IMR-90 (cell line): ENCODE measurements at regions not wholly inside any gene's neighbourhood (a gene's known extent, or its start where the extent isn't known, plus 50 kb on each side); places are given as distances from the start of the nearest gene placed in this dataset.

ENCODE experiments used
- ATAC-seq: fragments of 200-7000 bp; cut with Tn5 transposase; 2 replicates; pipeline ENCODE4 v1.9.1; 2020; ENCODE audit warnings: low read depth, mild to moderate bottlenecking, moderate library complexity
- BruUV-seq: library from RNA; stranded (reverse); fragments of 400-500 nt; replicated peaks from 2 replicates; lab custom pipeline; 2021; lab: Mats Ljungman, UMichigan
- CTCF ChIA-PET: fragments of 300-600 bp; formaldehyde crosslinking; extraction: SDS; loops from one replicate; lab custom pipeline; 2021; ENCODE audit warnings: antibody characterized with exemption; lab: Yijun Ruan, JAX
- POLR2A ChIA-PET: fragments of 300-600 bp; sonication (Branson Sonifier 250); formaldehyde crosslinking; loops from one replicate; lab custom pipeline; 2022; ENCODE audit warnings: antibody characterized with exemption; ENCODE audit not compliant: unreplicated experiment; lab: Charles Lee
- DNase-seq: peaks from one replicate; pipeline ENCODE4 v3.0.0; 2013
- H2AFZ ChIP-seq: replicated peaks from 2 replicates; pipeline ENCODE3; 2013; ENCODE audit warnings: low read length, mild to moderate bottlenecking; ENCODE audit not compliant: poor library complexity
- H2AK5ac ChIP-seq: 2 replicates; pipeline ENCODE4 v1.6.1; 2013; ENCODE audit warnings: low read depth, low read length, inconsistent platforms
- H2AK9ac ChIP-seq: replicated peaks from 2 replicates; pipeline ENCODE3; 2013; ENCODE audit warnings: mild to moderate bottlenecking, low read depth, low read length, moderate library complexity; ENCODE audit not compliant: poor library complexity
- H2BK120ac ChIP-seq: 2 replicates; pipeline ENCODE4 v1.6.1; 2013; ENCODE audit warnings: low read depth, low read length, inconsistent platforms
- H2BK15ac ChIP-seq: 3 replicates; pipeline ENCODE4 v1.6.1; 2013; ENCODE audit warnings: low read depth, low read length, inconsistent platforms
- H2BK20ac ChIP-seq: 2 replicates; pipeline ENCODE4 v1.6.1; 2013; ENCODE audit warnings: low read depth, mild to moderate bottlenecking, inconsistent platforms, low read length, moderate library complexity
- H2BK5ac ChIP-seq: 2 replicates; pipeline ENCODE4 v1.6.1; 2013; ENCODE audit warnings: mild to moderate bottlenecking, low read depth, low read length, inconsistent platforms; ENCODE audit not compliant: poor library complexity, severe bottlenecking
- H3K14ac ChIP-seq: replicated peaks from 2 replicates; pipeline ENCODE4 v1.6.1; 2013; ENCODE audit warnings: low read depth, low read length, inconsistent platforms
- H3K18ac ChIP-seq: 2 replicates; pipeline ENCODE4 v1.6.1; 2013; ENCODE audit warnings: low read depth, low read length, control low read depth
- H3K23ac ChIP-seq: 2 replicates; pipeline ENCODE4 v1.6.1; 2013; ENCODE audit warnings: low read depth, low read length, inconsistent platforms
- H3K27ac ChIP-seq: 2 replicates; pipeline ENCODE4 v1.5.1; 2013; ENCODE audit warnings: mild to moderate bottlenecking, control low read depth, low read length; ENCODE audit not compliant: insufficient read depth
- H3K27me3 ChIP-seq: 2 replicates; pipeline ENCODE4 v1.6.1; 2013; ENCODE audit warnings: low read length; ENCODE audit not compliant: control insufficient read depth, insufficient read depth
- H3K36me3 ChIP-seq: 2 replicates; pipeline ENCODE4 v1.6.1; 2013; ENCODE audit warnings: low read length, mixed read lengths; ENCODE audit not compliant: control insufficient read depth, insufficient read depth
- H3K4ac ChIP-seq: 2 replicates; pipeline ENCODE4 v1.6.1; 2013; ENCODE audit warnings: low read depth, low read length, inconsistent platforms
- H3K4me1 ChIP-seq: 2 replicates; pipeline ENCODE4 v1.6.1; 2013; ENCODE audit warnings: low read length, mixed read lengths; ENCODE audit not compliant: control insufficient read depth, insufficient read depth
- H3K4me2 ChIP-seq: 2 replicates; pipeline ENCODE4 v1.6.1; 2013; ENCODE audit warnings: low read depth, mild to moderate bottlenecking, control low read depth, low read length, moderate library complexity
- H3K4me3 ChIP-seq: 2 replicates; pipeline ENCODE4 v1.5.1; 2013; ENCODE audit warnings: low read depth, mild to moderate bottlenecking, control low read depth, low read length, moderate library complexity; ENCODE audit not compliant: insufficient read depth
- H3K56ac ChIP-seq: 2 replicates; pipeline ENCODE4 v1.6.1; 2013; ENCODE audit warnings: low read length, inconsistent platforms; ENCODE audit not compliant: insufficient read depth; ENCODE audit errors: extremely low read depth
- H3K79me1 ChIP-seq, 2 experiments: 2 replicates each; pipeline ENCODE4 v1.6.1; 2013; ENCODE audit warnings: low read length in 2 of 2, inconsistent platforms in 1 of 2, low read depth in 1 of 2
- H3K9ac ChIP-seq: 2 replicates; pipeline ENCODE4 v1.6.1; 2013; ENCODE audit warnings: low read depth, low read length, control low read depth
- H3K9me1 ChIP-seq: 2 replicates; pipeline ENCODE4 v1.6.1; 2013; ENCODE audit warnings: low read length, inconsistent platforms; ENCODE audit not compliant: insufficient read depth
- H3K9me3 ChIP-seq: 2 replicates; pipeline ENCODE4 v1.6.1; 2013; ENCODE audit warnings: low read length; ENCODE audit not compliant: control insufficient read depth, insufficient read depth
- H4K20me1 ChIP-seq: 2 replicates; pipeline ENCODE4 v1.6.1; 2013; ENCODE audit warnings: low read length, inconsistent platforms; ENCODE audit not compliant: insufficient read depth
- H4K5ac ChIP-seq: 2 replicates; pipeline ENCODE4 v1.6.1; 2013; ENCODE audit warnings: mild to moderate bottlenecking, low read depth, low read length, control low read depth
- H4K8ac ChIP-seq, 2 experiments: 2 replicates each; pipeline ENCODE4 v1.6.1; 2013; ENCODE audit warnings: low read depth in 2 of 2, low read length in 2 of 2, control low read depth in 1 of 2, inconsistent platforms in 1 of 2
- H4K91ac ChIP-seq: 2 replicates; pipeline ENCODE4 v1.6.1; 2013; ENCODE audit warnings: low read depth, low read length, inconsistent platforms; ENCODE audit not compliant: insufficient read depth
- CEBPB ChIP-seq: IDR thresholded peaks from 2 replicates; pipeline ENCODE4 v1.6.1; 2012; ENCODE audit warnings: low read depth, low read length, improper control_type of control experiment
- CHD1 ChIP-seq: IDR thresholded peaks from 2 replicates; pipeline ENCODE4 v1.6.1; 2012; ENCODE audit warnings: low read depth, low read length, improper control_type of control experiment
- FOS ChIP-seq: fragments of 150-350 bp; IDR thresholded peaks from 2 replicates; pipeline ENCODE4 v1.6.1; 2016; ENCODE audit warnings: low read depth, low read length
- MAFK ChIP-seq: IDR thresholded peaks from 2 replicates; pipeline ENCODE4 v1.6.1; 2012; ENCODE audit warnings: low read depth, low read length, improper control_type of control experiment
- MAZ ChIP-seq: IDR thresholded peaks from 2 replicates; pipeline ENCODE4 v1.6.1; 2012; ENCODE audit warnings: low read depth, mild to moderate bottlenecking, low read length, improper control_type of control experiment, moderate library complexity, borderline replicate concordance
- MXI1 ChIP-seq: IDR thresholded peaks from 2 replicates; pipeline ENCODE4 v1.6.1; 2012; ENCODE audit warnings: low read depth, mild to moderate bottlenecking, low read length, moderate library complexity, borderline replicate concordance
- NFE2L2 ChIP-seq: fragments of 150-350 bp; IDR thresholded peaks from 2 replicates; pipeline ENCODE4 v1.6.1; 2016; ENCODE audit warnings: low read depth, mild to moderate bottlenecking, low read length
- POLR2A ChIP-seq: IDR thresholded peaks from 2 replicates; pipeline ENCODE4 v1.6.1; 2012; ENCODE audit warnings: mild to moderate bottlenecking, low read depth, low read length
- RAD21 ChIP-seq: IDR thresholded peaks from 2 replicates; pipeline ENCODE4 v1.6.1; 2012; ENCODE audit warnings: low read length, improper control_type of control experiment
- RCOR1 ChIP-seq: IDR thresholded peaks from 2 replicates; pipeline ENCODE4 v1.6.1; 2012; ENCODE audit warnings: mild to moderate bottlenecking, low read length, improper control_type of control experiment; ENCODE audit not compliant: insufficient replicate concordance
- RFX5 ChIP-seq: IDR thresholded peaks from 2 replicates; pipeline ENCODE4 v1.8.0; 2012; ENCODE audit warnings: low read depth, mild to moderate bottlenecking, low read length, moderate library complexity
- SMC3 ChIP-seq: fragments of 150-350 bp; IDR thresholded peaks from 2 replicates; pipeline ENCODE4 v1.6.1; 2016; ENCODE audit warnings: low read depth, mild to moderate bottlenecking, antibody characterized with exemption, low read length, moderate library complexity
- WGBS, 2 experiments: methylation state at CpG; one replicate each; pipeline versions ENCODE4 v1.1.5 to v1.1.7; 2013; ENCODE audit warnings: missing lambda C conversion rate in 2 of 2; ENCODE audit not compliant: insufficient read length in 1 of 2; ENCODE audit errors: extremely low coverage in 2 of 2; 5-methylcytosine and 5-hydroxymethylcytosine counted together
- dilution Hi-C: fragments of 300-500 bp; cut with HindIII; formaldehyde crosslinking; loops from one replicate; pipeline ENCODE4 v1.14.3; 2018; ENCODE audit warnings: low sequenced_read_pairs; ENCODE audit not compliant: unreplicated experiment
- in situ Hi-C: fragments of 300-500 bp; cut with MboI; formaldehyde crosslinking; loops from 3 replicates; pipeline ENCODE4 v1.14.3; 2019; ENCODE audit warnings: low sequenced_read_pairs, inconsistent platforms, mixed read lengths
- intact Hi-C: fragments of 100-400 bp; cut with micrococcal nuclease; formaldehyde crosslinking; loops from 2 replicates; pipeline ENCODE4 v1.10.0; 2022
- TF ChIP-seq, protein P1 (sequence below): fragments of 150-350 bp; IDR thresholded peaks from 2 replicates; pipeline ENCODE4 v1.6.1; 2017; ENCODE audit warnings: mild to moderate bottlenecking, antibody characterized with exemption, low read length, low read depth
- TF ChIP-seq, protein P2 (sequence below): fragments of 150-350 bp; IDR thresholded peaks from 2 replicates; pipeline ENCODE4 v1.6.1; 2016; ENCODE audit warnings: low read depth, mild to moderate bottlenecking, low read length, moderate library complexity, borderline replicate concordance
- TF ChIP-seq, protein P3 (sequence below): conservative IDR thresholded peaks from 2 replicates; pipeline ENCODE4 v1.5.1; 2012; ENCODE audit warnings: mild to moderate bottlenecking, low read depth, low read length, improper control_type of control experiment

DNA sequence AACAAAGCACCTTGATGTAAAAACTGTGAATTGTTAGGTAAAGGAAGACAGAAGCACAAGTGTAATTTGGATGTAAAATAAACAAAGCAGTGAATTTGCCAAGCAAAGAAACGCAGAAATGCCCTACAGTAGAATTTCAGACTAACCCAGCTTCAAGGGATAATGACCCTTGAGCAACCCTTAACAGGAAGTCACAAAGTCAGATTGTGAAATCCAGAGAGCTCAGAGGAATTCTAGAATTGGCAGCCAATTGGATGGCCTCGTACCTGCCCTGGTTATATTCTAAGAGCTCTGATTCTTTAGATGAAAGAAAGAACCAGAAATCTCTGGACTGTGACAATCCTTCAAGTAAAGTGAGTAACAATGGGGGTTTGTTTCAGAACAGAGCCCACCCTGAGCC is 152.7 kb upstream of the CHRM3 start:
- CTCF ChIA-PET = interaction anchor here (0.6 kb wide), 1 partner anchor 116 kb away, joined by 6 read pairs; no protein-coding TSS in a partner anchor

More for the DNA sequence above, 152.7 kb upstream of the CHRM3 start:
- Histone ChIP-seq H2BK5ac (no peak overlapping the region), H2BK120ac (no peak overlapping the region), H3K56ac (no peak overlapping the region), H4K20me1 (no peaks in the 10 kb centered on the region), H3K9ac (no peak overlapping the region), H3K9me3 (no peaks in the 10 kb centered on the region), H3K18ac (no peak overlapping the region), H3K14ac (no peak overlapping the region), H2AFZ (no peak overlapping the region), H3K4me3 (no peak overlapping the region), H4K91ac (no peak overlapping the region), H2AK5ac (no peak overlapping the region), H4K5ac (no peak overlapping the region), H2AK9ac (no peak overlapping the region), H3K9me1 (no peaks in the 10 kb centered on the region), H2BK20ac (no peak overlapping the region), H3K36me3 (no peaks in the 10 kb centered on the region), H3K27ac (no peak overlapping the region), H3K4ac (no peak overlapping the region), H4K8ac (no peak overlapping the region), H2BK15ac (no peak overlapping the region), H3K4me2 (no peak overlapping the region), H3K23ac (no peak overlapping the region), H3K4me1 (no peaks in the 10 kb centered on the region), H3K79me1 (no peaks in the 10 kb centered on the region), H3K27me3 (no peaks in the 10 kb centered on the region)
- no peak for DNase-seq
- in situ Hi-C loops = no loop called here
- ATAC-seq = no peak
- intact Hi-C loops = no loop called here
- no TSS peak for BruUV-seq
- dilution Hi-C loops = no loop called here
- POLR2A ChIA-PET = no interaction called here
- no peak for TF ChIP-seq RAD21
- TF ChIP-seq POLR2A = no peak
- no peak for TF ChIP-seq NFE2L2
- no peak for TF ChIP-seq MXI1
- no peak for TF ChIP-seq FOS
- TF ChIP-seq, protein P1, sequence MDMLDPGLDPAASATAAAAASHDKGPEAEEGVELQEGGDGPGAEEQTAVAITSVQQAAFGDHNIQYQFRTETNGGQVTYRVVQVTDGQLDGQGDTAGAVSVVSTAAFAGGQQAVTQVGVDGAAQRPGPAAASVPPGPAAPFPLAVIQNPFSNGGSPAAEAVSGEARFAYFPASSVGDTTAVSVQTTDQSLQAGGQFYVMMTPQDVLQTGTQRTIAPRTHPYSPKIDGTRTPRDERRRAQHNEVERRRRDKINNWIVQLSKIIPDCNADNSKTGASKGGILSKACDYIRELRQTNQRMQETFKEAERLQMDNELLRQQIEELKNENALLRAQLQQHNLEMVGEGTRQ = no peak
- TF ChIP-seq, protein P2, sequence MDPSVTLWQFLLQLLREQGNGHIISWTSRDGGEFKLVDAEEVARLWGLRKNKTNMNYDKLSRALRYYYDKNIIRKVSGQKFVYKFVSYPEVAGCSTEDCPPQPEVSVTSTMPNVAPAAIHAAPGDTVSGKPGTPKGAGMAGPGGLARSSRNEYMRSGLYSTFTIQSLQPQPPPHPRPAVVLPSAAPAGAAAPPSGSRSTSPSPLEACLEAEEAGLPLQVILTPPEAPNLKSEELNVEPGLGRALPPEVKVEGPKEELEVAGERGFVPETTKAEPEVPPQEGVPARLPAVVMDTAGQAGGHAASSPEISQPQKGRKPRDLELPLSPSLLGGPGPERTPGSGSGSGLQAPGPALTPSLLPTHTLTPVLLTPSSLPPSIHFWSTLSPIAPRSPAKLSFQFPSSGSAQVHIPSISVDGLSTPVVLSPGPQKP = no peak
- TF ChIP-seq SMC3 = no peak
- TF ChIP-seq RFX5 = no peak
- no peak for TF ChIP-seq CEBPB
- TF ChIP-seq, protein P3, sequence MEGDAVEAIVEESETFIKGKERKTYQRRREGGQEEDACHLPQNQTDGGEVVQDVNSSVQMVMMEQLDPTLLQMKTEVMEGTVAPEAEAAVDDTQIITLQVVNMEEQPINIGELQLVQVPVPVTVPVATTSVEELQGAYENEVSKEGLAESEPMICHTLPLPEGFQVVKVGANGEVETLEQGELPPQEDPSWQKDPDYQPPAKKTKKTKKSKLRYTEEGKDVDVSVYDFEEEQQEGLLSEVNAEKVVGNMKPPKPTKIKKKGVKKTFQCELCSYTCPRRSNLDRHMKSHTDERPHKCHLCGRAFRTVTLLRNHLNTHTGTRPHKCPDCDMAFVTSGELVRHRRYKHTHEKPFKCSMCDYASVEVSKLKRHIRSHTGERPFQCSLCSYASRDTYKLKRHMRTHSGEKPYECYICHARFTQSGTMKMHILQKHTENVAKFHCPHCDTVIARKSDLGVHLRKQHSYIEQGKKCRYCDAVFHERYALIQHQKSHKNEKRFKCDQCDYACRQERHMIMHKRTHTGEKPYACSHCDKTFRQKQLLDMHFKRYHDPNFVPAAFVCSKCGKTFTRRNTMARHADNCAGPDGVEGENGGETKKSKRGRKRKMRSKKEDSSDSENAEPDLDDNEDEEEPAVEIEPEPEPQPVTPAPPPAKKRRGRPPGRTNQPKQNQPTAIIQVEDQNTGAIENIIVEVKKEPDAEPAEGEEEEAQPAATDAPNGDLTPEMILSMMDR = no peak
- no peak for TF ChIP-seq RCOR1
- no peak for TF ChIP-seq MAZ
- no peak for TF ChIP-seq CHD1
- no peak for TF ChIP-seq MAFK
- no CpG with 5 or more reads among the region's 2 CpGs for WGBS, 2 experiments
